NCI-H1105 (cell line): ENCODE measurements at regions not wholly inside any gene's neighbourhood (a gene's known extent, or its start where the extent isn't known, plus 50 kb on each side); places are given as distances from the start of the nearest gene placed in this dataset.

Experiments
- DNase-seq: peaks from one replicate; lab custom pipeline; 2025; lab: John Stamatoyannopoulos, UW

- no peak for DNase-seq
These were observed 98.2 kb upstream of the SLC22A11 start for GRCh38 chr11:64457416-64458010.

- no peak for DNase-seq
These were observed 96.7 kb upstream of the SLC22A11 start for GRCh38 chr11:64458997-64459396.

GRCh38 chr11:64459609-64460008 is 96.1 kb upstream of the SLC22A11 start:
- no peak for DNase-seq

GRCh38 chr11:64461081-64461480 is 94.7 kb upstream of the SLC22A11 start:
- DNase-seq = no peak

- no peak for DNase-seq
These were observed 89.5 kb upstream of the SLC22A11 start for GRCh38 chr11:64466115-64466718.

- DNase-seq = no peak
These were observed 86.5 kb upstream of the SLC22A11 start for GRCh38 chr11:64469288-64469687.

GRCh38 chr11:64472593-64473455 is 82.9 kb upstream of the SLC22A11 start:
- DNase-seq = no peak

GRCh38 chr11:64474680-64475079 is 81.1 kb upstream of the SLC22A11 start:
- no peak for DNase-seq

- DNase-seq = no peak
These were observed 80.6 kb upstream of the SLC22A11 start for GRCh38 chr11:64475145-64475544.

- DNase-seq = no peak
These were observed 78.9 kb upstream of the SLC22A11 start for GRCh38 chr11:64476881-64477280.

- no peak for DNase-seq
These were observed 78.1 kb upstream of the SLC22A11 start for GRCh38 chr11:64477675-64478074.

- DNase-seq = no peak
These were observed 73.2 kb upstream of the SLC22A11 start for GRCh38 chr11:64482588-64482987.

- no peak for DNase-seq
These were observed 71.3 kb upstream of the SLC22A11 start for GRCh38 chr11:64484191-64485022.

GRCh38 chr11:64485074-64485473 is 70.7 kb upstream of the SLC22A11 start:
- no peak for DNase-seq

GRCh38 chr11:64489831-64490441 is 65.8 kb upstream of the SLC22A11 start:
- peak; percentile 78 for DNase-seq

GRCh38 chr11:64490562-64491216 is 65.1 kb upstream of the SLC22A11 start:
- no peak for DNase-seq

GRCh38 chr11:64492561-64492960 is 63.2 kb upstream of the SLC22A11 start:
- no peak for DNase-seq

- no peak for DNase-seq
These were observed 57.6 kb upstream of the SLC22A11 start for GRCh38 chr11:64498136-64498535.

GRCh38 chr11:64499261-64500004 is 56.3 kb upstream of the SLC22A11 start:
- no peak for DNase-seq

- no peak for DNase-seq
These were observed 55.3 kb upstream of the SLC22A11 start for GRCh38 chr11:64500176-64501013.
